Gastrocnemius medialis (tissue), 4 donors: ENCODE measurements at regions not wholly inside any gene's neighbourhood (a gene's known extent, or its start where the extent isn't known, plus 50 kb on each side); places are given as distances from the start of the nearest gene placed in this dataset.
"Not testable (repeated sequence)": the region's sequence is repeated elsewhere in the genome, so short reads cannot be mapped to it uniquely, and the experiment has no call there.

ENCODE experiments used
- ATAC-seq, 2 donors: fragments of 150-250 bp; one replicate each; pipeline ENCODE4 v1.9.1; 2016
- DNase-seq, 2 donors: peaks; one replicate each; pipeline ENCODE4 v3.0.0-alpha.2; 2019
- H3K27ac ChIP-seq, 4 donors: fragments of 200-600 bp; sonication (generic); 1 replicate in 1 of 4; 2 replicates in 3 of 4; pipeline ENCODE4 v1.5.1; 2016 to 2018; ENCODE audit warnings: mild to moderate bottlenecking in 2 of 4, moderate library complexity in 1 of 4
- H3K27me3 ChIP-seq, 3 donors: fragments of 200-600 bp; sonication (generic) in 2 of 3; 1 replicate in 1 of 3; 2 replicates in 2 of 3; pipeline versions ENCODE4 v1.5.1 to v1.6.0; 2016 to 2019; ENCODE audit warnings: mild to moderate bottlenecking in 1 of 3, moderate library complexity in 1 of 3
- H3K36me3 ChIP-seq, 2 donors: fragments of 200-600 bp; sonication (generic) in 1 of 2; one replicate each; pipeline ENCODE4 v1.5.1; 2017 to 2018
- H3K4me1 ChIP-seq, 2 donors: fragments of 200-600 bp; sonication (generic) in 1 of 2; one replicate each; pipeline ENCODE4 v1.5.1; 2016 to 2017; ENCODE audit warnings: mild to moderate bottlenecking in 2 of 2
- H3K4me3 ChIP-seq, 4 donors: fragments of 200-600 bp; sonication (generic) in 3 of 4; 1 replicate in 1 of 4; 2 replicates in 3 of 4; pipeline ENCODE4 v1.5.1; 2016 to 2019; ENCODE audit warnings: mild to moderate bottlenecking in 2 of 4
- H3K9me3 ChIP-seq, 3 donors: fragments of 200-600 bp; sonication (generic) in 2 of 3; 1 replicate in 1 of 3; 2 replicates in 2 of 3; pipeline ENCODE4 v1.5.1; 2016 to 2019
- CTCF ChIP-seq, 5 experiments: fragments of 450-650 bp in 3 of 5; fragments of 200-600 bp in 2 of 5; sonication (generic) in 2 of 5; IDR thresholded peaks in 4 of 5; conservative IDR thresholded peaks in 1 of 5; 1 replicate in 4 of 5; 2 replicates in 1 of 5; pipeline ENCODE4 v1.5.1; 2016 to 2019; ENCODE audit warnings: antibody characterized with exemption in 5 of 5, mild to moderate bottlenecking in 3 of 5, moderate library complexity in 3 of 5
- POLR2A ChIP-seq, 2 donors: fragments of 450-650 bp; IDR thresholded peaks; one replicate each; pipeline ENCODE4 v1.6.1; 2017; ENCODE audit warnings: antibody characterized with exemption in 2 of 2, mild to moderate bottlenecking in 2 of 2, moderate library complexity in 2 of 2
- in situ Hi-C, 4 donors: fragments of 200-750 bp; cut with MboI; loops; one replicate each; pipeline versions ENCODE4 v1.15.0 to v1.8.0; 2017; ENCODE audit warnings: low sequenced_read_pairs in 4 of 4
- intact Hi-C: fragments of 100-400 bp; cut with DNase I; formaldehyde crosslinking; loops from one replicate; pipeline ENCODE4 v1.15.1; 2023; ENCODE audit warnings: low total_unique reads

GRCh38 chr5:96176022-96176421 lies 214.4 kb upstream of the ELL2 start:
- Histone ChIP-seq H3K27me3 (no peaks in the 10 kb centered on the region), H3K27ac (no peak overlapping the region), H3K4me3 (no peak overlapping the region), H3K9me3 (no peaks in the 10 kb centered on the region), H3K4me1 (no peaks in the 10 kb centered on the region), H3K36me3 (no peaks in the 10 kb centered on the region)
- TF ChIP-seq POLR2A (IDR thresholded peaks at IDR 0.05) (no peak), CTCF (IDR thresholded peaks at IDR 0.05 in 4 of 5, conservative IDR thresholded peaks at IDR 0.05 in 1 of 5) (no peak)
- no peak for ATAC-seq
- DNase-seq: no peak
- in situ Hi-C loops (no loop called here), intact Hi-C loops (no loop called here)

- intact Hi-C loops: no loop called here
- Histone ChIP-seq H3K9me3 (no peaks in the 10 kb centered on the region), H3K27me3 (no peaks in the 10 kb centered on the region)
These were observed 213.4 kb upstream of the ELL2 start for GRCh38 chr5:96175090-96175489.

GRCh38 chr5:96173366-96173765 lies 211.7 kb upstream of the ELL2 start:
- DNase-seq (no peak), ATAC-seq (no peak)
- Histone ChIP-seq H3K4me3 (no peak overlapping the region), H3K36me3 (no peaks in the 10 kb centered on the region), H3K27me3 (no peaks in the 10 kb centered on the region), H3K27ac (no peak overlapping the region), H3K4me1 (no peaks in the 10 kb centered on the region), H3K9me3 (no peaks in the 10 kb centered on the region)
- in situ Hi-C loops: no loop called here
- no peak for TF ChIP-seq CTCF (IDR thresholded peaks at IDR 0.05 in 4 of 5, conservative IDR thresholded peaks at IDR 0.05 in 1 of 5)
- no peak for TF ChIP-seq POLR2A (IDR thresholded peaks at IDR 0.05)
- intact Hi-C loops: no loop called here

More at GRCh38 chr5:96175090-96175489, 213.4 kb upstream of the ELL2 start:
- no peak for TF ChIP-seq POLR2A (IDR thresholded peaks at IDR 0.05)
- Histone ChIP-seq H3K4me3 (no peak overlapping the region), H3K4me1 (no peaks in the 10 kb centered on the region), H3K36me3 (no peaks in the 10 kb centered on the region), H3K27ac (no peak overlapping the region)
- in situ Hi-C loops: no loop called here
- no peak for DNase-seq
- no peak for ATAC-seq

- Histone ChIP-seq H3K27ac (no peak overlapping the region), H3K36me3 (no peaks in the 10 kb centered on the region), H3K4me1 (no peaks in the 10 kb centered on the region), H3K4me3 (no peak overlapping the region), H3K27me3 (no peaks in the 10 kb centered on the region), H3K9me3 (no peaks in the 10 kb centered on the region)
- intact Hi-C loops: no loop called here
- ATAC-seq (no peak), DNase-seq (no peak)
- TF ChIP-seq CTCF (IDR thresholded peaks at IDR 0.05 in 4 of 5, conservative IDR thresholded peaks at IDR 0.05 in 1 of 5) (no peak), POLR2A (IDR thresholded peaks at IDR 0.05) (no peak)
- in situ Hi-C loops: no loop called here
These were observed 210.8 kb upstream of the ELL2 start for GRCh38 chr5:96172436-96172835.

GRCh38 chr5:96171973-96172372 lies 210.3 kb upstream of the ELL2 start:
- H3K4me3 ChIP-seq, H3K36me3 ChIP-seq, H3K27ac ChIP-seq, ATAC-seq, H3K27me3 ChIP-seq, H3K9me3 ChIP-seq, intact Hi-C loops, DNase-seq, in situ Hi-C loops, H3K4me1 ChIP-seq: not testable (repeated sequence)

- in situ Hi-C loops, DNase-seq, H3K4me3 ChIP-seq, H3K36me3 ChIP-seq, H3K27ac ChIP-seq, intact Hi-C loops, H3K4me1 ChIP-seq, H3K27me3 ChIP-seq, H3K9me3 ChIP-seq, ATAC-seq: not testable (repeated sequence)
These were observed 209.0 kb upstream of the ELL2 start for GRCh38 chr5:96170481-96171125.

- DNase-seq, H3K27ac ChIP-seq, ATAC-seq, H3K4me3 ChIP-seq, H3K27me3 ChIP-seq, in situ Hi-C loops, H3K4me1 ChIP-seq, intact Hi-C loops, H3K36me3 ChIP-seq, H3K9me3 ChIP-seq: not testable (repeated sequence)
These were observed 207.2 kb upstream of the ELL2 start for GRCh38 chr5:96168833-96169232.
